Loucy (cell line): ENCODE measurements at regions not wholly inside any gene's neighbourhood (a gene's known extent, or its start where the extent isn't known, plus 50 kb on each side); places are given as distances from the start of the nearest gene placed in this dataset.

Experiments used
- H2AFZ ChIP-seq: fragments of 200-600 bp; sonication (generic); 2 replicates; pipeline ENCODE4 v1.6.0; 2016; ENCODE audit warnings: antibody characterized with exemption, mild to moderate bottlenecking, low read length, moderate library complexity
- H3F3A ChIP-seq: fragments of 200-600 bp; 2 replicates; pipeline ENCODE4 v1.6.0; 2016; ENCODE audit warnings: antibody characterized with exemption, low read depth, mild to moderate bottlenecking
- H3K27me3 ChIP-seq: fragments of 200-600 bp; sonication (generic); 2 replicates; pipeline ENCODE4 v1.6.1; 2014; ENCODE audit warnings: low read length, mild to moderate bottlenecking; ENCODE audit not compliant: insufficient read depth, poor library complexity, severe bottlenecking
- H3K36me3 ChIP-seq: fragments of 200-600 bp; sonication (generic); 2 replicates; pipeline ENCODE4 v1.6.1; 2016; ENCODE audit warnings: low read length; ENCODE audit not compliant: insufficient read depth
- H3K4me1 ChIP-seq: fragments of 200-600 bp; sonication (generic); 2 replicates; pipeline ENCODE4 v1.5.1; 2014; ENCODE audit warnings: low read length, mild to moderate bottlenecking; ENCODE audit not compliant: insufficient read depth, poor library complexity, severe bottlenecking
- H3K4me2 ChIP-seq: fragments of 200-600 bp; sonication (generic); 2 replicates; pipeline ENCODE4 v1.6.0; 2014; ENCODE audit warnings: antibody characterized with exemption, low read length, low read depth, mild to moderate bottlenecking; ENCODE audit not compliant: poor library complexity, severe bottlenecking
- H3K4me3 ChIP-seq: fragments of 200-600 bp; sonication (generic); 2 replicates; pipeline ENCODE4 v1.5.1; 2014; ENCODE audit warnings: low read length, mild to moderate bottlenecking, mixed read lengths; ENCODE audit not compliant: poor library complexity, severe bottlenecking
- H3K79me2 ChIP-seq: fragments of 200-600 bp; sonication (generic); 2 replicates; pipeline ENCODE4 v1.6.1; 2014; ENCODE audit warnings: low read length; ENCODE audit not compliant: insufficient read depth
- H3K9ac ChIP-seq: fragments of 200-600 bp; sonication (generic); 2 replicates; pipeline ENCODE4 v1.6.0; 2014; ENCODE audit warnings: mild to moderate bottlenecking, low read depth, low read length, moderate library complexity; ENCODE audit not compliant: poor library complexity, severe bottlenecking
- H3K9me2 ChIP-seq: fragments of 200-600 bp; sonication (generic); replicated peaks from 2 replicates; pipeline ENCODE4 v1.6.1; 2016; ENCODE audit warnings: low read depth, low read length, mixed read lengths
- H3K9me3 ChIP-seq: fragments of 200-600 bp; sonication (generic); 2 replicates; pipeline ENCODE4 v1.6.1; 2014; ENCODE audit warnings: mild to moderate bottlenecking, antibody characterized with exemption, low read length, low read depth; ENCODE audit not compliant: insufficient read depth
- H4K20me1 ChIP-seq: fragments of 200-600 bp; sonication (generic); 2 replicates; pipeline ENCODE4 v1.6.0; 2014; ENCODE audit warnings: antibody characterized with exemption, low read length, mild to moderate bottlenecking; ENCODE audit not compliant: insufficient read depth, poor library complexity, severe bottlenecking
- EZH2phosphoT487 ChIP-seq: fragments of 200-600 bp; IDR thresholded peaks from 2 replicates; pipeline ENCODE4 v1.6.1; 2018; ENCODE audit warnings: antibody characterized with exemption, mild to moderate bottlenecking, moderate library complexity, borderline replicate concordance
- TF ChIP-seq, protein P1 (sequence below): fragments of 200-600 bp; sonication (generic); conservative IDR thresholded peaks from 2 replicates; pipeline ENCODE4 v1.5.1; 2014; ENCODE audit warnings: mild to moderate bottlenecking, antibody characterized with exemption, low read length

- no peak overlapping the region for H3K9ac ChIP-seq
- H3K36me3 ChIP-seq: no peaks in the 10 kb centered on the region
- no peak overlapping the region for H3K4me2 ChIP-seq
- H3K27me3 ChIP-seq: no peaks in the 10 kb centered on the region
- H3F3A ChIP-seq: no peaks in the 10 kb centered on the region
- no peaks in the 10 kb centered on the region for H4K20me1 ChIP-seq
- no peak overlapping the region for H2AFZ ChIP-seq
- TF ChIP-seq, protein P1, sequence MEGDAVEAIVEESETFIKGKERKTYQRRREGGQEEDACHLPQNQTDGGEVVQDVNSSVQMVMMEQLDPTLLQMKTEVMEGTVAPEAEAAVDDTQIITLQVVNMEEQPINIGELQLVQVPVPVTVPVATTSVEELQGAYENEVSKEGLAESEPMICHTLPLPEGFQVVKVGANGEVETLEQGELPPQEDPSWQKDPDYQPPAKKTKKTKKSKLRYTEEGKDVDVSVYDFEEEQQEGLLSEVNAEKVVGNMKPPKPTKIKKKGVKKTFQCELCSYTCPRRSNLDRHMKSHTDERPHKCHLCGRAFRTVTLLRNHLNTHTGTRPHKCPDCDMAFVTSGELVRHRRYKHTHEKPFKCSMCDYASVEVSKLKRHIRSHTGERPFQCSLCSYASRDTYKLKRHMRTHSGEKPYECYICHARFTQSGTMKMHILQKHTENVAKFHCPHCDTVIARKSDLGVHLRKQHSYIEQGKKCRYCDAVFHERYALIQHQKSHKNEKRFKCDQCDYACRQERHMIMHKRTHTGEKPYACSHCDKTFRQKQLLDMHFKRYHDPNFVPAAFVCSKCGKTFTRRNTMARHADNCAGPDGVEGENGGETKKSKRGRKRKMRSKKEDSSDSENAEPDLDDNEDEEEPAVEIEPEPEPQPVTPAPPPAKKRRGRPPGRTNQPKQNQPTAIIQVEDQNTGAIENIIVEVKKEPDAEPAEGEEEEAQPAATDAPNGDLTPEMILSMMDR: no peak
- TF ChIP-seq EZH2phosphoT487: no peak
- no peaks in the 10 kb centered on the region for H3K4me1 ChIP-seq
- no peaks in the 10 kb centered on the region for H3K79me2 ChIP-seq
- H3K9me3 ChIP-seq: no peaks in the 10 kb centered on the region
- no peak overlapping the region for H3K4me3 ChIP-seq
- no peaks in the 10 kb centered on the region for H3K9me2 ChIP-seq
These were observed 66.0 kb upstream of the FAT1 start for GRCh38 chr4:186789651-186790050.

DNA sequence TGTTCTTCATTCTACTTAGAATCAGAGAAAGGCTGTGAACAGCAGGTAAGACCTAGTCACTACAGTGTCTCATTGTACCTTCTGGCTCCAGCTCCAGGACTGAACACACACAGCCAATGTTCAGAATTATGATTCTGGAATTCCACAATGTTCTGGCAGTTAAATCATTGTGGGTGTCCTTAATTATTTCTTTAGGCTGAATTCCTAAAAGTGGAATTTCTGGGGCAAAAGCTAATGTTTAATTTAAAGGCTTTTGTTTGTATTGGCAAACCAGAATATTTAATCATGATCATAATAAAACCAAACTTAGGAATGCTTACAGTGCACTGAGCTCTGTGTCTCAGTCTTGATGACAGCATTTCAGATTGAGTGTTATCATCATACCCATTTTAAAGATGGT, 67.0 kb upstream of the FAT1 start:
- no peaks in the 10 kb centered on the region for H3K27me3 ChIP-seq
- no peaks in the 10 kb centered on the region; the same call in 1 of the 2 replicates for H3K9me3 ChIP-seq
- H3K4me3 ChIP-seq: no peak overlapping the region
- H3F3A ChIP-seq: no peaks in the 10 kb centered on the region
- no peaks in the 10 kb centered on the region for H3K79me2 ChIP-seq
- H3K4me1 ChIP-seq: no peaks in the 10 kb centered on the region
- no peaks in the 10 kb centered on the region for H3K9me2 ChIP-seq
- H2AFZ ChIP-seq: no peak overlapping the region
- TF ChIP-seq EZH2phosphoT487: no peak
- TF ChIP-seq, protein P1: no peak
- no peak overlapping the region for H3K4me2 ChIP-seq
- no peaks in the 10 kb centered on the region for H3K36me3 ChIP-seq
- no peaks in the 10 kb centered on the region for H4K20me1 ChIP-seq
- H3K9ac ChIP-seq: no peak overlapping the region

GRCh38 chr4:186792728-186793366, 69.2 kb upstream of the FAT1 start:
- Histone ChIP-seq H3F3A (no peaks in the 10 kb centered on the region), H3K4me2 (no peak overlapping the region), H3K9me2 (no peaks in the 10 kb centered on the region), H2AFZ (no peak overlapping the region), H3K9me3 (no peaks in the 10 kb centered on the region; the same call in 1 of the 2 replicates), H3K4me3 (no peak overlapping the region), H3K9ac (no peak overlapping the region), H3K4me1 (no peaks in the 10 kb centered on the region), H3K36me3 (no peaks in the 10 kb centered on the region), H3K79me2 (no peaks in the 10 kb centered on the region), H4K20me1 (no peaks in the 10 kb centered on the region), H3K27me3 (no peaks in the 10 kb centered on the region)
- TF ChIP-seq EZH2phosphoT487: no peak
- TF ChIP-seq, protein P1: no peak
